HG03558 (cell line): ENCODE measurements at regions not wholly inside any gene's neighbourhood (a gene's known extent, or its start where the extent isn't known, plus 50 kb on each side); places are given as distances from the start of the nearest gene placed in this dataset.
"Not testable (repeated sequence)": the region's sequence is repeated elsewhere in the genome, so short reads cannot be mapped to it uniquely, and the experiment has no call there.

ENCODE experiments used
- ATAC-seq: cut with Tn5 transposase; IDR thresholded peaks from one replicate; pipeline ENCODE4 v1.9.1; 2021; ENCODE audit warnings: moderate number of reproducible peaks; ENCODE audit not compliant: unreplicated experiment; ENCODE audit errors: extremely low read depth

DNA sequence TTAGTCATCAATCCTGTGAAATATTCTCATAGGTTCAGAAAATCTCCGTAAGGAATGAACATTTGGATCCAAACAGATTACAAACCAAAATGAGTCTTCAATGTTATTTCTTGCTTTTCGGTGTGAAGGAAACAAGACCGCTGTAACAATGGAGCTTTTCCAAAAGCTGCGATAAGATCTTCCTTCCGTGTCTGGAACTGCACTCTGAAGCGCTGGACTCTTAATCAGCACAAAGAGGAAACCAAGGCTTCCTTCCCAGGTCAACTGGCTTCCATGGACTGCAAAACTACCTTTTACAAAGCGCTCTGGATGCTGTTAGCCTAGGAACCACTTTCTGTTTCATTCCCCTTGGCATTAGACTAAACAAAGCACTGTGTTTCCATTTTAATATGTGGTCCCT lies 137.9 kb upstream of the BASP1 start:
- ATAC-seq, result no peak

DNA sequence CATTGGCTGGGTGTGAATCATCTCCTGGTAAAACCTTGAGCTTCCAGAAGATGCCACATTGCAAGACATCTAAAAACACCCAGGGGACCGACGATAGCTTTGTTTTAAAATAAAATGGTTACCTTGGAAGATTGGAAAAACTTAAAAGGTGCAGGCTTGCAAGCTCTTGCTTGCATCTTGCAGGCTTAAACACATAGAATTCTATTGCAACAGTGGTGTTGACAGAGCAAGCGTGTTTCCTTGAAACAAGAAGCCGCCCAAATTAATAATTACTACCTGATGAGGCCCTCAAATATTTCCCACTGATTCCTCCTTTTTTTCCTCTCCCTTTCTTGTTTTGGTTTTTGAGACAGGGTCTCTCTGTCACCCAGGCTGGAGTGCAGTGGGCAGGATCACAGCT lies 137.1 kb upstream of the BASP1 start:
- no peak for ATAC-seq

DNA sequence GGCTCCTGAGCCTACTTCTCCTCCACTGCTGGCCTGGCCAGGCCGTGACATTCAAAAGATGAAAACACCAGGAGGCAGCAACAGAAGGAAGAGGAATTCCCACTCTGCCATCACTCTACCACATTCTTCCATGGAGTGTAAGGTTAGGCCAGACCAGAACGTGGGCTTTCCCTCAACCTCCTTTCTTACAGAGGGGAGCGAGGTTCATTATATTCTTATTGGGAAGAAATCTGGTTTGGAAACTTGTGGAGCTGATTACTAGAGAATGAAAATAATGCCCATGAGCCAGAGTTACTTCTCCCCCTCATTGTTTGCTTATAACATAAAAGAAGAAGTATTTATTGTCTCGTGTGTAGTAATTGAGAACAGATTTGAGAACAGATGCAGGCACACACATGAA lies 136.3 kb upstream of the BASP1 start:
- ATAC-seq, result no peak

DNA sequence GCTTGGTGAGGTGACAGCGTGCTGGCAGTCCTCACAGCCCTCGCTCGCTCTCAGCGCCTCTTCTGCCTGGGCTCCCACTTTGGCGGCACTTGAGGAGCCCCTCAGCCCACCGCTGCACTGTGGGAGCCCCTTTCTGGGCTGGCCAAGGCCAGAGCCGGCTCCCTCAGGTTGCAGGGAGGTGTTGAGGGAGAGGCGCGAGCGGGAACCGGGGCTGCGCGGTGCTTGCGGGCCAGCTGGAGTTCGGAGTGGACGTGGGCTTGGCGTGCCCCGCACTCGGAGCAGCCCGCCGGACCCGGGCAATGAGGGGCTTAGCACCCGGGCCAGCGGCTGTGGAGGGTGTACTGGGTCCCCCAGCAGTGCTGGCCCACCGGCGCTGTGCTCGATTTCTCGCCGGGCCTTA lies 134.2 kb upstream of the BASP1 start:
- not testable (repeated sequence) for ATAC-seq

DNA sequence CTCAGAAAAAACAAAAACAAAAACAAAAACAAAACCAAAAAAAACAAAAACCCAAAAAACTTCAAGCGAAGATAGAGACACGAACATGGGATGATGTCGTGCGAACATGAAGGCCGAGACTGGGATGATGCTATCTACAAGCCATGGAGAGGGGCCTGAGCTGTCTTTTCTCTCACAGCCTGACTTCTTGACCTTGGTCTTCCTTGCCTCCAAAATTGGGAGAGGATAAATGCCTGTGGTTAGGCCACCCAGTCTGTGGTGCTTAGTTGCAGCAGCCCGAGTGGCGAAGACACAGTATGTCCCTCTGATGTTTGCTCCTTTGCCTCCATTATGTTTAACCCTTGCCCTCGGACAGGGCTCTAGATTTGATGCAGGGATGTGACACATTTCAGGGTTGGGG lies 130.4 kb upstream of the BASP1 start:
- no peak for ATAC-seq

DNA sequence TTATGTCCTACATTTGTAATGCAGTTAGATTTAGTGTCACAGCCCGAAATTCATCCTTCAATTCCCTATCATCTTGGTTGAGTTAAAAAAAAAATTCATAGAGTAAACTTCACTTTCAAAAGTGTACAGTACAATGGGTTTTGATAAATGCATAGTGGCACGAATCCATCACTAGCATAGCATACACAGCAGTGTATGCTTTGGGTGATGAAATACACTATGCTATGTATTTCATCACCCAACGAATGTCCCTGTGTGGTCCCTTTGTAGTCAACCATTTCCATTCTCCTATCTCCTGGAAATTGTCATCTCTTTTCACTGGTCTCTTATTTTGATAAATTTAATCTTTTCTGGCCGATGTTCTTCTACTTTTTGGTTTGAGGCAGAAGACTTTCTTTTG lies 129.4 kb upstream of the BASP1 start:
- ATAC-seq, result no peak

DNA sequence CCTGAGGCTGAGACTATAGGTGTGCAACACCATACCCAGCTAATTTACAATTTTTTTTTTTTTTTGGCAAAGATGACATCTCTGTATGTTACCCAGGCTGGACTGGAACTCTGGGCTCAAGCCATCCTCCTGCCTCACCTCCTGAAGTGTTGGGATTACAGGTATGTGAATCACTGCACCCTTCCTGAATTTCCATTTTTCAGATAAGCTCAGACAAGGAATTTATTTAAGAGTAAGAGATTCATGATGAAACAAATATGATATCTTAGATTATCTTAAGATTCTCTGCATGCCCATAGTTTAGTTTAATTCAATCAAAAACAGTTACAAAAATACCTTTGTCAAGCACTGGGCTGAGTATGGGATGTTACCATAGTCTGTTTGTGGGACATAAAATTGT lies 128.4 kb upstream of the BASP1 start:
- ATAC-seq, result no peak

DNA sequence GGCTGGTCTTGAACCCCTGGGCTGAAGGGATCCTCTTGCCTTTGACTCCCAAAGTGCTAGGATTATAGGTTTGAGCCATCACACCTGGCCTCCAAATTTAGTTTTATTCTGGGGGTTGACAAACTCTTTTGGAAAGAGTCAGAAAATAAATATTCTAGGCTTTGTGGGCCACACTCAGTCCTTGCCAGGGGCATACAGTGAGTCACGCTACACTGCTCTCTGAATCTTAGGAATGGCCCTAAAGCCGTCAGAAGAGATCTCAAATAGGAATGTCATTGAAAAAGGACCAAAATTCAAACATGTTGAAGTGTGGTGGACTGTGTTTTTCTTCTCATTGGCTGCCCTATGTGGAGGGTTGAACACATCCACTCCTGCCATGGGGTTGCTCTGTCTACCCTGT lies 127.7 kb upstream of the BASP1 start:
- ATAC-seq, result no peak

DNA sequence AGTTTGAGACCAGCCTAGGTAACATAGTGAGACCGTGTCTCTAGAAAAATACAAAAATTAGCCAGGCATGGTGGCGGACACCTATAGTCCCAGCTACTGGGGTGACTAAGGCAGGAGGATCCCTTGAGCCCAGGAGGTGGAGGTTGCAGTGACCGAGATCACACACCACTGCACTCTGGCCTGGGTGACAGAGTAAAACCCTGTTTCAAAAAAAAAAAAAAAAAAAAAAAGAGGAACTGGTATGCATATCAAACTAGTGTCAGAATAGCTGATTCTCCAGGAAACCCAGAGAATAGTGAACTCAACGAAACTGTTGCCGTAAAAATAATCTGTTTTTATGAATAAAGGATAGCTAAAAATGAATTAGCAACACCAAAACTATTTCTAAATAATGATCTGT lies 126.6 kb upstream of the BASP1 start:
- ATAC-seq, result no peak

DNA sequence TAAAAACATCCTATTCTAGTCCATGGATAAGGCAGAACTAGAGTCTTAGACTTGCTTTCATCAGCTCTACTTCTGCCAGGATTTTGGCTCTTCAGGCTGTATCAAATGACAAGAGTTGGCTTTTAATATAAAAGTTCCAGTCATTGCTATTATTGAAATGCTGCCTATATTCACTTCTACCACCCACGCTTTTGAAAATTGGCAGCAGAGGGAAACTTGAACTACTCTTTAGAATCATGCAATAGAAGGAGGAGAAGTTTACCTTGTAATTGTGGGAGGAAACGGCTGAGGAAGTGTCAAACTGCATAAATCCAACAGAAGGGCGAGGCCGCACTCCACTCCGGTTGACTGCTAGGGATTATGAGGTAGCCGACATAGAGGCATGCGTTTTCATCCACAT lies 122.6 kb upstream of the BASP1 start:
- ATAC-seq, result no peak

DNA sequence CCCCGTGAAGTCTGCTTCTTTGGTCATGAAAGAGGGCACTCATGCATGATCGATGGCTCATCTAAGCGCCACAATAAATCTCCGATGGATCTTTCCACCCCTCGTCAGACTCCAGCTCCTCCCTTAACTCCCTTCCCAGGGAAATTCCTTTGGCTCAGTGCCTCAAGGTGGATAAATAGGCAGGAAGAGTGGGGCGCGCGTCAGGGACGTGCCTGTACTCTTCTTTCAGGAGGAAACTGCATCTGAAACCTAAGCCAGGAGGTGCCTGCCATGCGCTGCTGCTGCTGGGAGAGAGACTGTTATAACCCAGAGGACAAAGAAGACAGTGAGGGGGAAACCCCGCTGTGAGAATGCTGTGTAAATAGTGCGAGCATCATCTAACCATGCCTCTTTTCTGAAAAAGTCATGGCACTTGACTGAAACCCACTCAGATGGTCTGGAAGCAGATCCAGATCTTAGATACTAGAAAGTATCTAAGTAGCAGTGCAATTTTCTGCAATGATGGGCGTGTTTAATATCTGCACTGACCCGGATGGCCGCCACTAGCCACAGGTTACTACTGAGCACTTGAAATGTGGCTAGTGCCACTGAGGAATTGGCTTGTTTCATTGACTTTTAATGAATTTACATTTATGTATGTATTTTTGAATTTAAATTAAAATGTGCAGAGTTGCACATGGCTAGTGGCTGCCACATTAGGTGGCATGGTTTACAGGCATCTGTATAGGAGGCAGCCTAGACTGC lies 120.3 kb upstream of the BASP1 start:
- no peak for ATAC-seq

DNA sequence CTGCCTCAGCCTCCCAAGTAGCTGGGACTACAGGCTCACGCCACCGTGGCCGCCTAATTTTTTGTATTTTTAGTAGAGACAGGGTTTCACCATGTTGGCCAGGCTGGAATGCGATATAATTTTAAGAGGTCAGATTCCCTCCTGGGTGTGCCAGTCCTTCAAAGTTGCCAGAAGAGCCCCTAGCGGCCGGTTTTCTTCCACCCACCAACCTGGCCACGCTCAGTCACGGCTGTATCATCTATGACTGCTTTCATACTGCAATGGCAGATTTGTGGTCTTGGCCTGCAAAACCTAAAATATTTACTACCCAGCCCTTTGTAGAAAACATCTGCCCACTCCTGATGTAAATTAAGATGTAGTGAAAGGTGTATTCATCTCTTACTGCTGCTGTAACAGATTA lies 117.5 kb upstream of the BASP1 start:
- ATAC-seq, result no peak

DNA sequence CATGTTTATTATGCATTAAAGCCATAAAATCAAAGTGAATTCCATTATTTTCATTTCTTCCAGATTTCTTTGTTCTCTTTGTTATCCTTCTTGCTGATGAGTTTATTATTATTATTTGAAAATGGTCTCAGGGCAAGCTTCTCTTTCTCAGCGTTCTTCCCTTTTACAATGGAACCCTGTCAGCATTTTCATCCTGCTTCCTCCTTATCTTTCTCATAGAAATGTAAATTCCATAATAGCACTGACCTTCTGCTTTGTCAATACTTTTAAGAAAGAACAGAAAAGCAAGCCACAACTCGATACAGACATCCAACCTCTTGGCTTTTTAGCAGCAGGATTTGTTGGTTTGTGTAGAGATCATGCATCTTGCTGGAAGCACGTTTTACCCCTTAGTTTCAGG lies 114.0 kb upstream of the BASP1 start:
- no peak for ATAC-seq

DNA sequence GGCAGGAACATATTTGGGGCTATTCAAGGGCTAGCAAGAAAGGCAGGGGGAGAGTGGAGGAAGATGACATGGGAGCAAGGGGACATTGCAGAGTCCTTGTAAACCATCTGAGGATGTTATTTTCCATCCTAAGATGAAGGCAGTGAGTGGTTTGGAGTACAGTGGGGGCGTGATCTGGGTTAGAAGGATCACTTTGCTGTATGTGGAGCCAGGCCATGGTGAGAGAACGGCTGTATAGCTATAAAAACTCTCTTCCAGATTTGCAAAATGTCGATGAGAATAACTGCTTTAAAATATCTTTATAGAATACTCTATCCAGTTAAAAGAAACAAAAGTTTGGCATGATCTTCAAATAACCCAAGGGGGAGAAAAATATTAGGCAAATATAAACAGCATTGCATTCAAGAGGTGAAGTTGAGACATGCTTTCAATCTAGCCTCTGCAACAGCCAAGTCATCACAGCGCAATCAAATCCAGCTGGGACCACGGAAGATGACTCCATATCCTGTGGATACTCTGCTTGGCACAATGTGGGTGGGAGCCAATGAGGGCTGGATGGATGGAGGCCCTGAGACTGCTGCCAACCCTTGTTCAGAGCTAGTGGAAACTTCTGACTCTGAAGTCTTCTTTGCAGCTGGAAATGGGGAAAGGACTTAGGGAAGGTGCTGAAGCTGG lies 111.5 kb upstream of the BASP1 start:
- ATAC-seq, result no peak

DNA sequence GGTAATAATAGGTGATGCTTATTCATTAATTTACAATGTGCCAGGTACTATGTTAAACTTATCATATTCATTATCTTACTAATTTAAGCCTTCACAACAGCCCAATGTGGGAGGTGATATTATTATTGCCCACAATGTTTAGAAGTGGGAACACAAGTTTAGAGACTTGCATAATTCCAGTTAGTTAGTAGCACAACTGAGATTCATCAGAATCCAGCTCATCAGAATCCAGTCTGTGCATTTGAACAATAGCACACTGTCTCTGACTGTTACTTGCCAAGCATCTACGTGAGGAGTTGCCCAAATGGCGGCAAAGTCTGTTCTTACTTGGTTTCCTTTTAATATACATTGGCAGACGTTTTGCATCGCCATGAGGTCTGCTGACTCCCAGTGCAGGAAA lies 110.9 kb upstream of the BASP1 start:
- ATAC-seq, result no peak

DNA sequence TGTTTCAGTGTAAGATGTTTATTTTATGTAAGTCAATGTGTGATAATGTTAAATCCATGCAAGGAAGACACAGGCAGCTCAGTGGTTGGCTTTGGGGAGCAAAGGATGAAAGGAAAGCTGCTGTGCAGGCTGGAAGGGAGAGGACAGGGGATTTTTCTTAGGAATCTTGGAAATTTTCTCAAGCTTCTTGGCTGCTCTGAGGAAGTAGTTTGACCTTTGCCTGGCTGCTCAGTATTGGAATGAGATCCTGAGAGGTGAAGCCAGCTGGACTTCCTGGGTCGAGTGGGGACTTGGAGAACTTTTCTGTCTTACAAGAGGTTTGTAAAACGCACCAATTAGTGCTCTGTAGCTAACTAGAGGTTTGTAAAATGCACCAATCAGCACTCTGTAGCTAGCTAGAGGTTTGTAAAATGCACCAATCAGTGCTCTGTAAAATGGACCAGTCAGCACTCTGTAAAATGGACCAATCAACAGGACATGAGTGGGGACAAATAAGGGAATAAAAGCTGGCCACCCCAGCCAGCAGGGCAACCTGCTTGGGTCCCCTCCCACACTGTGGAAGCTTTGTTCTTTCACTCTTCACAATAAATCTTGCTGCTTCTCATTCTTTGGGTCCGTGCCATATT lies 105.2 kb upstream of the BASP1 start:
- not testable (repeated sequence) for ATAC-seq

DNA sequence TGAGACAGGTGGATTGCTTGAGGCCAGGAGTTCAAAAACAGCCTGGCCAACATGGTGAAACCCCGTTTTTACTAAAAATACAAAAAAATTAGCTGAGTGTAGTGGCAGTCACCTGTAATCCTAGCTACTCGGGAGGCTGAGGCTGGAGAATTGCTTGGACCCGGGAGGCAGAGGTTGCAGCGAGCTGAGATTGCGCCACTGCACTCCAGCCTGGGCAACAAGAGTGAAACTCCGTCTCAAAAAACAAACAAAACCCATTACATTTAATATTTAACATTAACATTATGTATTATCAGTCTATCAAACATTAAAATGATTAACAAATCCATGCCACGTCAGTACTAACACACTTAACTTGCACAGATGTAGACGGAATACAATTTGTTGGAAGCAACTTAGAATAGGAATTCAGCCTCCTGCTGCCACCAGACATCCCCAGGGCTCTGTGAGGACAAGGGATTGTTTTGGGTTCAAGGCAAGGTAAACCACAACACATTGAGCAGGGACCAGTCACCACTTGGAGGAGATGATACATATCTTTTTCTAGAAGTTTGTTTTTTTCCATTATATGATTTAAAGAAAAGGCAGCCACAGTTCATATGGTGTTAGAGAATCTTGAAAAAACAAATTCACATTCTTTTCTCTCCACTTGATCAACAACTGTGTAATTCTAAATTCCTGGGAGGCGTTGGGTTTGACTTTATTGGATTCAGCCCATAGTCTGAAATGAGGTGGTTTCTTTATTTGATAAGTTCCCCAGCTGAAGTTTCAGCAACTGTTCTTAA lies 104.1 kb upstream of the BASP1 start:
- ATAC-seq, result no peak

DNA sequence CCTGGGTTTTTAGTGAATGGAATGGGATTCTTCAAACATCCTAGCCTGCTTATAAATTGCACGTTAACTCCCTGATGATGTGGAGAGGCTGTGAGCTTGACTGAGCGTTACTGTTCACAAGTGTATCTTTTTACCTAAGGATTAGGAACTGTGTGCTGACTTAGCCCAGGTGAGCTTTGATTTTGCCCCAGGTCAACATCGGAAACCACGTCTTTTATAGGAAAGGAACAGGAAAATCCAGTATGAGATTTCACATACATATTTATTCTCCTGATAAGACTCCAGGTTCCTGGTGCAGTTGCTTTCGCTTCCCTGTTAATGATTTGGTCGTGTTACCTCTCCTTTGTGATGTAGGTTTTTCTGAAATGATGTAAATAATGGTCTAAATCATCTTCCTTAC lies 103.2 kb upstream of the BASP1 start:
- ATAC-seq, result no peak

DNA sequence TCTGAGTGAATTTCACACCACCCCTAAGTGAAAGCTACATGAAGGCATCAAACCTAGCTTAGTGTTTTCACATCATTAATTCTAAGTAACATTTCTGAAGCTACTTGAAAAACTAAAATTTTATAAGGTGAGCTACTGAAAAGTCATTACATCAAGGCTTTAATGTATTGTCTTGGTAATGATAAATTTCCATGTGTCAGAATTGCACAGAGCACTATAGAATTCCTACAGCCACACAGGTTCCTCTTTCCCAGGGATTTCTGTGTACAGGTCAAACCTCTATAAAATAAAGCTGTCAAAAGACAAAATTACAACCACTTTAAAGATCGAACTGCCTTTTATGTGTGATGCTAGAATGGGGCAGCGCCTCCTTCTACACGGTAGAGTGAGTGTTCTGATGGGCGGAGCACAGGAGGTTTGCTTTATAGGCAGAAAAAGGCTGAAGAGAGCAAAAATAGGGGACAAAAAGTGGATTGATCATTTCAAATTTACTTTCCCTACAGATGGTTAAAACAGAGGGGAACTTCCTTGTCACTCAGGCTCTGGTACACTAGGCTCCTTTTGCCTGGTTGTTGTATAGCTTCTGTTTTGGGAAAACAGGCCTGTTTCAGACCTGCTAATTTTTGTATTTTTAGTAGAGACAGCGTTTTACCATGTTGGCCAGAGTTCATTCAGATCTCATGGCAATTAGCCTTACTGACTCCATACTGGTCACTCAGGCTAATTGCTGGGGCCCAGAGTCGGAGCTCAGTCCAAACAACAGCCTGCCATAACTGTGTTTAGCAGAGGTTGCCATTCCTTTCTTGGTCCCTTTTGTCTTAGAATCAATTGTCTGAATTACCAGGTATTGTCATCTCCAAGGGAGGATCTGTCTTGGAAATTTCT lies 102.5 kb upstream of the BASP1 start:
- ATAC-seq, result no peak

DNA sequence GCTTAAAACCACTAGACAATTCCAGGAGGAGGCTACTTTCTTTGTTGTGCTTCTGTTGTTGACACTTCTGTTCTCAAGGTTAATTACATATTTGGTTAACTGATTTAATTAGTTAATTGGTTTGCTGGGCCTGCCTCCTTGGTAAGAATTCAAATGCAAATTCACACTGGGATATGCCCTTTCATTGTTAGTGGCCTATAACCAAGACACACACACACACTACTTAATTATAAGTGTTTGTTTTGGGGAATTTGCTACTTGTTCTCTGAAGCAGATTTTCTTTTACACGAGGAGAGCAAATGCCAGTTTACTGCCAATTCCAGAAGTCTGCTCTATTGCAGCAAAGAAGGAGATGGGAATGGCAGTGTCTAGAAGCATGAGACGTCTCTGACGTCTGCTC lies 101.6 kb upstream of the BASP1 start:
- no peak for ATAC-seq
